ENCODE measurements at regions not wholly inside any gene's neighbourhood (a gene's known extent, or its start where the extent isn't known, plus 50 kb on each side); places are given as distances from the start of the nearest gene placed in this dataset.

- no peak overlapping the region for H3K4me3 ChIP-seq (ENCODE audit: low read depth, low read length)
- FAIRE-seq (no peak), DNase-seq (ENCODE audit: low read depth) (no peak)
- H3K36me3 ChIP-seq (ENCODE audit: control insufficient read depth, insufficient read depth, low read length): no peaks in the 10 kb centered on the region
- TF ChIP-seq CTCF (IDR thresholded peaks at IDR 0.05; ENCODE audit: insufficient read depth, low read length, severe bottlenecking): no peak
- no peaks in the 10 kb centered on the region for H3K27me3 ChIP-seq (ENCODE audit: control insufficient read depth, insufficient read depth, low read length)
Observed at GRCh38 chr2:138319616-138320015, 182.0 kb upstream of the SPOPL start.

- Histone ChIP-seq H3K4me3 (ENCODE audit: low read depth, low read length) (no peak overlapping the region), H3K27me3 (ENCODE audit: control insufficient read depth, insufficient read depth, low read length) (no peaks in the 10 kb centered on the region), H3K36me3 (ENCODE audit: control insufficient read depth, insufficient read depth, low read length) (no peaks in the 10 kb centered on the region)
- DNase-seq (ENCODE audit: low read depth) (no peak), FAIRE-seq (no peak)
- TF ChIP-seq CTCF (IDR thresholded peaks at IDR 0.05; ENCODE audit: insufficient read depth, low read length, severe bottlenecking): no peak
Observed at GRCh38 chr2:138321458-138321857, 180.1 kb upstream of the SPOPL start.

GRCh38 chr2:138323382-138324067 is 178.0 kb upstream of the SPOPL start:
- FAIRE-seq (peak; percentile 55), DNase-seq (ENCODE audit: low read depth) (no peak)
- Histone ChIP-seq H3K27me3 (ENCODE audit: control insufficient read depth, insufficient read depth, low read length) (no peaks in the 10 kb centered on the region), H3K36me3 (ENCODE audit: control insufficient read depth, insufficient read depth, low read length) (no peaks in the 10 kb centered on the region), H3K4me3 (ENCODE audit: low read depth, low read length) (no peak overlapping the region)
- no peak for TF ChIP-seq CTCF (IDR thresholded peaks at IDR 0.05; ENCODE audit: insufficient read depth, low read length, severe bottlenecking)

DNA sequence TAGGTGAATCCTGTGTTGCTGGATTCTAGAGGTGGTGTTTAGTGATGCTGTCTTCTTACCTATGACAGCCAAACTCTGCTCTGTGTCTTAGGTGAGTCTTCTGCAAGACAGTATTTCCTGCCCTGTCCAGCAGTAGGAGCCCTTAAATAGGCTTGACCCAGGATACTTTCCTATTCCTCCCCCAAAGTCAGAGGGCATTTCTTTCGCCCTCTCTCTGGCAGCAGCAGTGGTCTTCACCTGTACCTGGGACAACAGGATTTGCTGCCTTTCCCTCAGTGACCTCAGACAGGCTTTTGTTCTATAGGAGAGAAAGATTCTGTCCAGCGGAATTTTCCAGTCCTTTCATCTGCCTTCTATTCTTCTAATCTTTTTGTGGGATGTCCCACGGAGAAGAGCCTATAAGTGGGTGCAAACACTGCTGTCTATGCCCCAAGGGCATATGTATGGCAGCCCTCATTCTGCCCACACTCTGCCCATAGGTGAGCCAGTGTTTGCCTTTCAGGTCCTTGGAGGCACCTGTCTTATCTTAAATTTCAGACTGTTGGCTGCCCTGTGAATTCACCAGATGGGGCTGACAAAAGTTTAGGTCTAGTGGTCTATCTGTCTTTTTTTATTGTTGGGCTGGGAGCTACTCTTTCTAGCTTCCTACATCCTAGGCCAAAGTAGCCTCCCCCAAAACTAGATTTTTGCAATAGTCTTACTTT is 177.3 kb upstream of the SPOPL start:
- no peak overlapping the region for H3K4me3 ChIP-seq (ENCODE audit: low read depth, low read length)
- FAIRE-seq (no peak), DNase-seq (ENCODE audit: low read depth) (no peak)
- H3K36me3 ChIP-seq (ENCODE audit: control insufficient read depth, insufficient read depth, low read length): no peaks in the 10 kb centered on the region
- no peaks in the 10 kb centered on the region for H3K27me3 ChIP-seq (ENCODE audit: control insufficient read depth, insufficient read depth, low read length)
- no peak for TF ChIP-seq CTCF (IDR thresholded peaks at IDR 0.05; ENCODE audit: insufficient read depth, low read length, severe bottlenecking)

DNA sequence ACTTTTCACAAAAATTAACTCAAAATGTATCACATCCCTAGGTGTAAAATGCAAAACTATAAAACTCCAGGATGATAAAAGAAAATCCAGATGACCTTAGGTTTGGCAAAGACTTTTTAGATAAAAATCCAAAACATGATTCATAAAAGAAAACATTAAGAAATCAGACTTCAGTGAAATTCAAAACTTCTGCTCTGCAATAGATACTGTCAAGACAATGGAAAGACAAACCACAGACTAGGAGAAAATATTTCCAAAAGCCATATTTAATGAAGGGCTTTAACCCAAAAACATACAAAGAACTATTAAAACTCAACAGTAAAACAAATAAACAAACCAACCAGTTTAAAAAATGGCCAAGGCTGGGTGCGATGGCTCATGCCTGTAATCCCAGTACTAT is 173.6 kb upstream of the SPOPL start:
- no peaks in the 10 kb centered on the region for H3K27me3 ChIP-seq (ENCODE audit: control insufficient read depth, insufficient read depth, low read length)
- H3K4me3 ChIP-seq (ENCODE audit: low read depth, low read length): no peak overlapping the region
- H3K36me3 ChIP-seq (ENCODE audit: control insufficient read depth, insufficient read depth, low read length): no peaks in the 10 kb centered on the region
- no peak for TF ChIP-seq CTCF (IDR thresholded peaks at IDR 0.05; ENCODE audit: insufficient read depth, low read length, severe bottlenecking)
- DNase-seq (ENCODE audit: low read depth) (no peak), FAIRE-seq (no peak)

All from bronchial epithelial cell (primary cell).